Transverse colon (tissue), 3 donors: ENCODE measurements at regions not wholly inside any gene's neighbourhood (a gene's known extent, or its start where the extent isn't known, plus 50 kb on each side); places are given as distances from the start of the nearest gene placed in this dataset.

Experiments
- CTCF ChIP-seq, 5 experiments: fragments of 200-600 bp in 3 of 5; fragments of 450-650 bp in 2 of 5; sonication (generic) in 3 of 5; IDR thresholded peaks; 1 replicate in 2 of 5; 2 replicates in 3 of 5; pipeline ENCODE4 v1.5.1; 2016 to 2017; ENCODE audit warnings: antibody characterized with exemption in 5 of 5, inconsistent platforms in 3 of 5, mild to moderate bottlenecking in 2 of 5, moderate library complexity in 1 of 5
- POLR2A ChIP-seq: fragments of 450-650 bp; IDR thresholded peaks from one replicate; pipeline ENCODE4 v1.6.1; 2016; ENCODE audit warnings: antibody characterized with exemption, mild to moderate bottlenecking, moderate library complexity

DNA sequence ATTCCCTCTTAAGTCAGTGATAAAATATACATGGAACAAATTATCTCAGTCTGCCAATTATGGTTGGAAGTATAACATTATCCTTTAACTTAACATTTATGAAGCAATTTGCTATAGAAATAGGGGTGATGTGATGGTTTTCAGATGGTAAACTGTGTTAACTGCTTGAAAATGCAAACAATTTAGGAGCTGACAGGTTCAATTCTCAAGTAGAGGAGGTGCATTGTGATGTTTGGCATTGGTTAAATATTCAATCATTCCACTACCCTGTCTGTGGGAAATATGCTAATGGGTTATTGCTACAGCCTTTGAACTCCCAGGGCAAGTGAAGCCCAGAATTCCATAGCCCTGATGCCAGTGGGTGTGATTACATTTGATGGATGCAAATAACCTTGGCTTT is 243.4 kb upstream of the GK2 start:
- TF ChIP-seq CTCF (IDR thresholded peaks at IDR 0.05) (no peak), POLR2A (no peak)
